ENCODE measurements at regions not wholly inside any gene's neighbourhood (a gene's known extent, or its start where the extent isn't known, plus 50 kb on each side); places are given as distances from the start of the nearest gene placed in this dataset.

DNA sequence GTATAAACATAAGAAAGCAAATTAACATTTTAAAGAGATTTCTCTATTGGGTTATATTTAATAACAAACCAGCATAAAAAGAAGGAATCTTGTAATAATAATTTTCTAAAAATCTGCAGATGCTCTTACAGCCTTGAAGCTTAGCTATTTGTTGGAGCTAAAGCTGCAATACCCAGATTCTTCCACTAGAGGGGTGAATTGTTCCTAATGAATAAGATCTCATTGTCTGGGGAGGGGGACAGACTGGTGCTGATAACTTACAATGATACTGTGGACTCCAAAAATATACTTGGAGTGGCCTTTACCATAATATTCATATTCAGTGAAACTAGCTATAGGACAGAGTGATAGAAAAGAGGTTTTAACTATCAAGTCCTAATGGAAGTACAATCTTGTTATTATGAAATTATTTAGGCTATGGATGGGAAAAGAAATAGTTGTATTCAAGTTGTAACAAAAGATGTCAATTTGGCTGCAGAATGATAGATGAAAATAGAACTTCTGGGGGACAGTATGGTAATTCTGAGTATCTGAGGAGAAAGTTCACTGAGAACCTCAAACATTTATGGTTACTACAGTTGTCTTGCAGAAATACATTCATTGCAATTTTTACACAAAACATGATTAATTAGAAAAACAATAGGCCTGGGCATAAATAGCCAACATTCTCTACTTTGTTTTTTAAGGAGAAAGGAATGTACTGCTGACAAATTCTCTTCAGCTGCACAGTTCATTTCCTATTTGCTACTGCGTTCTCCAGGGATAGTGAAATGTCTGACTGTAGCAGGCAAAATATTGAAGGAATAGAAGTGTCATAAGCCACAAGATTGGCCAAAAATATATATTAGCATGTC lies 443.3 kb downstream of the GBA3 start:
- Histone ChIP-seq H3K9me3 (ENCODE audit: control insufficient read depth, insufficient read depth, low read depth, low read length) (no peaks in the 10 kb centered on the region), H3K27ac (ENCODE audit: low read length) (no peak overlapping the region), H3K4me3 (ENCODE audit: low read depth in 2 of 2, low read length in 2 of 2) (no peak overlapping the region), H3K36me3 (ENCODE audit: control insufficient read depth, insufficient read depth, low read length) (no peaks in the 10 kb centered on the region), H3K27me3 (ENCODE audit: control insufficient read depth, insufficient read depth, low read length) (no peaks in the 10 kb centered on the region), H3K4me1 (ENCODE audit: control insufficient read depth, insufficient read depth, low read length) (no peaks in the 10 kb centered on the region)
- intact Hi-C loops (cut with micrococcal nuclease; ENCODE audit: unreplicated experiment) = no loop called here
- ChIA-PET CTCF (interaction anchor here (0.6 kb wide), 1 partner anchor 374 kb away, joined by 3 read pairs; no protein-coding TSS in a partner anchor), POLR2A (no interaction called here)
- ATAC-seq = no peak
- peak; percentile 17 for DNase-seq (ENCODE audit: low read depth, low spot score)
- TF ChIP-seq, protein P1, sequence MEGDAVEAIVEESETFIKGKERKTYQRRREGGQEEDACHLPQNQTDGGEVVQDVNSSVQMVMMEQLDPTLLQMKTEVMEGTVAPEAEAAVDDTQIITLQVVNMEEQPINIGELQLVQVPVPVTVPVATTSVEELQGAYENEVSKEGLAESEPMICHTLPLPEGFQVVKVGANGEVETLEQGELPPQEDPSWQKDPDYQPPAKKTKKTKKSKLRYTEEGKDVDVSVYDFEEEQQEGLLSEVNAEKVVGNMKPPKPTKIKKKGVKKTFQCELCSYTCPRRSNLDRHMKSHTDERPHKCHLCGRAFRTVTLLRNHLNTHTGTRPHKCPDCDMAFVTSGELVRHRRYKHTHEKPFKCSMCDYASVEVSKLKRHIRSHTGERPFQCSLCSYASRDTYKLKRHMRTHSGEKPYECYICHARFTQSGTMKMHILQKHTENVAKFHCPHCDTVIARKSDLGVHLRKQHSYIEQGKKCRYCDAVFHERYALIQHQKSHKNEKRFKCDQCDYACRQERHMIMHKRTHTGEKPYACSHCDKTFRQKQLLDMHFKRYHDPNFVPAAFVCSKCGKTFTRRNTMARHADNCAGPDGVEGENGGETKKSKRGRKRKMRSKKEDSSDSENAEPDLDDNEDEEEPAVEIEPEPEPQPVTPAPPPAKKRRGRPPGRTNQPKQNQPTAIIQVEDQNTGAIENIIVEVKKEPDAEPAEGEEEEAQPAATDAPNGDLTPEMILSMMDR (IDR thresholded peaks at IDR 0.05) = peak; percentile 66; the same call in 1 of the 2 replicates
- no peak for TF ChIP-seq POLR2AphosphoS5 (IDR thresholded peaks at IDR 0.05; ENCODE audit: low read depth, low read length)
- no TSS peak for BruUV-seq (replicated peaks)
- in situ Hi-C loops (cut with HindIII; ENCODE audit: low pct_unique_long_range_greater_than_20kb, low sequenced_read_pairs) = no loop called here

DNA sequence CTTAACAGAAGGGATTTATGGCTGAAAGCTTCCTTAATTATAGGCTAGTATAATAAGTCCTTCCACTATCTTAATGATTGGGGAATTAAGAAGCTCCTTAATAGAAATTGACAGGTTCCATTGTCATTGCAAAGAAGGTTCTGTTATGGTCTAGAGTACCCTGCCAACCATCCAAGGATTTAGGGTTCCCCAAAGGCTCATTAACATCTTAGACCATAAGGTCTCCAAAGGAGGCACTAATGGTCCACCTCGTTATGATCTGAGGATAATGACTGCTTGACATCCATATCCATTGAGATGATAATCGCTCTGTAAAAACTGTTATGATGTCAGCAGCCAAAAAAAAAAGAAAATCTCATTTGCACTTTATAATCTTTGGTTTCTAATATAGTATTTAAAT lies 441.6 kb downstream of the GBA3 start:
- no peaks in the 10 kb centered on the region for H3K9me3 ChIP-seq (ENCODE audit: control insufficient read depth, insufficient read depth, low read depth, low read length)
- H3K27me3 ChIP-seq (ENCODE audit: control insufficient read depth, insufficient read depth, low read length) = no peaks in the 10 kb centered on the region
- no peaks in the 10 kb centered on the region for H3K36me3 ChIP-seq (ENCODE audit: control insufficient read depth, insufficient read depth, low read length)
- TF ChIP-seq, protein P2, sequence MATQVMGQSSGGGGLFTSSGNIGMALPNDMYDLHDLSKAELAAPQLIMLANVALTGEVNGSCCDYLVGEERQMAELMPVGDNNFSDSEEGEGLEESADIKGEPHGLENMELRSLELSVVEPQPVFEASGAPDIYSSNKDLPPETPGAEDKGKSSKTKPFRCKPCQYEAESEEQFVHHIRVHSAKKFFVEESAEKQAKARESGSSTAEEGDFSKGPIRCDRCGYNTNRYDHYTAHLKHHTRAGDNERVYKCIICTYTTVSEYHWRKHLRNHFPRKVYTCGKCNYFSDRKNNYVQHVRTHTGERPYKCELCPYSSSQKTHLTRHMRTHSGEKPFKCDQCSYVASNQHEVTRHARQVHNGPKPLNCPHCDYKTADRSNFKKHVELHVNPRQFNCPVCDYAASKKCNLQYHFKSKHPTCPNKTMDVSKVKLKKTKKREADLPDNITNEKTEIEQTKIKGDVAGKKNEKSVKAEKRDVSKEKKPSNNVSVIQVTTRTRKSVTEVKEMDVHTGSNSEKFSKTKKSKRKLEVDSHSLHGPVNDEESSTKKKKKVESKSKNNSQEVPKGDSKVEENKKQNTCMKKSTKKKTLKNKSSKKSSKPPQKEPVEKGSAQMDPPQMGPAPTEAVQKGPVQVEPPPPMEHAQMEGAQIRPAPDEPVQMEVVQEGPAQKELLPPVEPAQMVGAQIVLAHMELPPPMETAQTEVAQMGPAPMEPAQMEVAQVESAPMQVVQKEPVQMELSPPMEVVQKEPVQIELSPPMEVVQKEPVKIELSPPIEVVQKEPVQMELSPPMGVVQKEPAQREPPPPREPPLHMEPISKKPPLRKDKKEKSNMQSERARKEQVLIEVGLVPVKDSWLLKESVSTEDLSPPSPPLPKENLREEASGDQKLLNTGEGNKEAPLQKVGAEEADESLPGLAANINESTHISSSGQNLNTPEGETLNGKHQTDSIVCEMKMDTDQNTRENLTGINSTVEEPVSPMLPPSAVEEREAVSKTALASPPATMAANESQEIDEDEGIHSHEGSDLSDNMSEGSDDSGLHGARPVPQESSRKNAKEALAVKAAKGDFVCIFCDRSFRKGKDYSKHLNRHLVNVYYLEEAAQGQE (IDR thresholded peaks at IDR 0.05; ENCODE audit: insufficient read depth in 1 of 2, low read depth in 2 of 2, low read length in 1 of 2) = no peak
- no peak for TF ChIP-seq TCF7L2 (IDR thresholded peaks at IDR 0.05; ENCODE audit: low read depth, low read length)
- TF ChIP-seq, protein P1 (IDR thresholded peaks at IDR 0.05) = no peak
- TF ChIP-seq SIN3A (IDR thresholded peaks at IDR 0.05; ENCODE audit: borderline replicate concordance, insufficient read depth, low read depth, low read length) = no peak
- no peak for TF ChIP-seq POLR2AphosphoS5 (IDR thresholded peaks at IDR 0.05; ENCODE audit: low read depth, low read length)
- ChIA-PET CTCF (no interaction called here), POLR2A (no interaction called here)
- DNase-seq (ENCODE audit: low read depth, low spot score) (no peak), ATAC-seq (no peak)
- BruUV-seq (replicated peaks) = no TSS peak
- intact Hi-C loops (cut with micrococcal nuclease; ENCODE audit: unreplicated experiment) = no loop called here
- no peak overlapping the region for H3K27ac ChIP-seq (ENCODE audit: low read length)
- in situ Hi-C loops (cut with HindIII; ENCODE audit: low pct_unique_long_range_greater_than_20kb, low sequenced_read_pairs) = no loop called here
- H3K4me1 ChIP-seq (ENCODE audit: control insufficient read depth, insufficient read depth, low read length) = no peaks in the 10 kb centered on the region
- H3K4me3 ChIP-seq (ENCODE audit: low read depth in 2 of 2, low read length in 2 of 2) = no peak overlapping the region
